ENCODE measurements at regions not wholly inside any gene's neighbourhood (a gene's known extent, or its start where the extent isn't known, plus 50 kb on each side); places are given as distances from the start of the nearest gene placed in this dataset.

DNA sequence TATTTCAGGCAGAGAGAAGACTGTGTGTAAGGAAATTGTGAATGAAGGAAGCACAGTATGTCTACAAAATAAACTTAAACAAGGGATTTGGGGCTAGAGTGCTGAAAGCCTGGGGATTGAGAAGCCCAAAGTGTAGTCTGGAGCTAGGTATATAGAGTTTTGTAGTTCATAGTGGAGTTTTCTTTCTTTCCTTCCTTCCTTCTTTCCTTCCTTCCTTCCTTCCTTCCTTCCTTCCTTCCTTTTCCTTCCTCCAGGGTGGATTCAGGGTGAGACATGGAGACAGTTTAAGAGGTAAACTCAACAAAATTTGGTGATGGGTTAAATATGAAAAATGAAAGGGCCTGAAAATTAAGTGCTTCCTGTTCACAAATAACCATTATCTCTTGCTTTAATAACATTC is 757.8 kb upstream of the CXADR start:
- DNase-seq: no peak
- H3K36me3 ChIP-seq (ENCODE audit: control insufficient read depth in 4 of 4, insufficient read depth in 4 of 4, low read length in 3 of 4): no peaks in the 10 kb centered on the region
- H3K4me1 ChIP-seq (ENCODE audit: control extremely low read depth in 1 of 4, control insufficient read depth in 4 of 4, insufficient read depth in 4 of 4, low read length in 3 of 4): no peaks in the 10 kb centered on the region
- no peak overlapping the region for H3K4me3 ChIP-seq (ENCODE audit: control insufficient read depth in 1 of 7, extremely low read depth in 1 of 7, insufficient read depth in 4 of 7, low read depth in 2 of 7, low read length in 6 of 7)
- CTCF ChIA-PET: no interaction called here
- H3K27ac ChIP-seq (ENCODE audit: insufficient read depth in 1 of 2, low read depth in 1 of 2, low read length in 2 of 2, poor library complexity in 1 of 2, severe bottlenecking in 2 of 2): no peak overlapping the region
- POLR2A ChIA-PET: no interaction called here
- no peaks in the 10 kb centered on the region for H3K27me3 ChIP-seq (replicated peaks in 2 of 5; ENCODE audit: control insufficient read depth in 4 of 5, insufficient read depth in 5 of 5, low read length in 4 of 5)
- H3K9me3 ChIP-seq (ENCODE audit: control extremely low read depth in 1 of 5, control insufficient read depth in 4 of 5, insufficient read depth in 2 of 5, low read depth in 1 of 5, low read length in 4 of 5): no peaks in the 10 kb centered on the region

DNA sequence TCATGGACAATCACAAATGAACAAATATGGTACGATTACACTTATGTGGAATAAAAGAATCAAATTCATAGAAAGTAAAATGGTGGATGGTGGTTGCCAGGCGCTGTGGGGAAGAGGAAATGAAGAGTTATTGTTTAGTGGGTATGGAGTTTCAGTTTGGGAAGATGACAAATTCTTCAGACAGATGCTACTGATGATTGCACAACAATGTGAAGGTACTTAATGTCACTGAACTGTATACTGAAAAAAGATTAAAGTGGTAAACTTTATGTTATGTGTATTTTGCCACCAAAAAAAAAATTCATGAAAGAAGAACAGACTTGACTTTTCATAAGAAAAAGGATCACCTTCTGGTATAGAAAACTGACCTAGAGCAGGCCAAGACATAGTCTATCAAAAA is 745.6 kb upstream of the CXADR start:
- Histone ChIP-seq H3K27ac (ENCODE audit: insufficient read depth in 1 of 2, low read depth in 1 of 2, low read length in 2 of 2, poor library complexity in 1 of 2, severe bottlenecking in 2 of 2) (no peak overlapping the region), H3K4me3 (ENCODE audit: control insufficient read depth in 1 of 7, extremely low read depth in 1 of 7, insufficient read depth in 4 of 7, low read depth in 2 of 7, low read length in 6 of 7) (no peak overlapping the region), H3K36me3 (ENCODE audit: control insufficient read depth in 4 of 4, insufficient read depth in 4 of 4, low read length in 3 of 4) (no peaks in the 10 kb centered on the region), H3K4me1 (ENCODE audit: control extremely low read depth in 1 of 4, control insufficient read depth in 4 of 4, insufficient read depth in 4 of 4, low read length in 3 of 4) (no peaks in the 10 kb centered on the region), H3K27me3 (replicated peaks in 2 of 5; ENCODE audit: control insufficient read depth in 4 of 5, insufficient read depth in 5 of 5, low read length in 4 of 5) (no peaks in the 10 kb centered on the region), H3K9me3 (ENCODE audit: control extremely low read depth in 1 of 5, control insufficient read depth in 4 of 5, insufficient read depth in 2 of 5, low read depth in 1 of 5, low read length in 4 of 5) (no peaks in the 10 kb centered on the region)
- POLR2A ChIA-PET: no interaction called here
- CTCF ChIA-PET: no interaction called here
- no peak for DNase-seq
- WGBS (ENCODE audit: insufficient coverage): no CpG with 5 or more reads among the region's 2 CpGs

- Histone ChIP-seq H3K36me3 (ENCODE audit: control insufficient read depth in 4 of 4, insufficient read depth in 4 of 4, low read length in 3 of 4) (no peaks in the 10 kb centered on the region), H3K9me3 (ENCODE audit: control extremely low read depth in 1 of 5, control insufficient read depth in 4 of 5, insufficient read depth in 2 of 5, low read depth in 1 of 5, low read length in 4 of 5) (no peaks in the 10 kb centered on the region), H3K4me3 (ENCODE audit: control insufficient read depth in 1 of 7, extremely low read depth in 1 of 7, insufficient read depth in 4 of 7, low read depth in 2 of 7, low read length in 6 of 7) (no peak overlapping the region), H3K27ac (ENCODE audit: insufficient read depth in 1 of 2, low read depth in 1 of 2, low read length in 2 of 2, poor library complexity in 1 of 2, severe bottlenecking in 2 of 2) (no peak overlapping the region), H3K27me3 (replicated peaks in 2 of 5; ENCODE audit: control insufficient read depth in 4 of 5, insufficient read depth in 5 of 5, low read length in 4 of 5) (no peaks in the 10 kb centered on the region), H3K4me1 (ENCODE audit: control extremely low read depth in 1 of 4, control insufficient read depth in 4 of 4, insufficient read depth in 4 of 4, low read length in 3 of 4) (no peaks in the 10 kb centered on the region)
- DNase-seq: no peak
- POLR2A ChIA-PET: no interaction called here
- 100% methylated on average over 1 of the region's 3 CpGs for WGBS (ENCODE audit: insufficient coverage)
- CTCF ChIA-PET: no interaction called here
Observed at GRCh38 chr21:16768096-16768495, 744.7 kb upstream of the CXADR start.

DNA sequence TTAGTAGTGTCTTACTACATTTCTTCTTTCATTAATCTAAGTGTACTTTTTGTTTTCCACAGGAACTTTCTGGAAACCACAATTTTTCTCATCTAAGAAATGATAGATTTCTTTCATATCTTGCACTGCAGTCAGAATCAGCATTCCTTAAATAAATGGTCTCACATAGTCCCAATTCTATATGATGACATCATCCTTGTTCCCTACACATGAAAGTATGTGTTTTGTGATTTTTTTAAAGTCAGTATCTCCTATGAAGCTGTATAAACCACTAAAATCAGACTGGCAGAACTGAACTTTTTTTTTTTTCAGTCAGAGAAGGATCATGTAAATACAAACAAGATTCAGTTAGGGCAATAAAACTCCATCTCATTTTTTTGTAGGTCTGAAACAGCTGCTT is 742.6 kb upstream of the CXADR start:
- H3K4me3 ChIP-seq (ENCODE audit: control insufficient read depth in 1 of 7, extremely low read depth in 1 of 7, insufficient read depth in 4 of 7, low read depth in 2 of 7, low read length in 6 of 7): no peak overlapping the region
- no peaks in the 10 kb centered on the region for H3K9me3 ChIP-seq (ENCODE audit: control extremely low read depth in 1 of 5, control insufficient read depth in 4 of 5, insufficient read depth in 2 of 5, low read depth in 1 of 5, low read length in 4 of 5)
- H3K27ac ChIP-seq (ENCODE audit: insufficient read depth in 1 of 2, low read depth in 1 of 2, low read length in 2 of 2, poor library complexity in 1 of 2, severe bottlenecking in 2 of 2): no peak overlapping the region
- H3K36me3 ChIP-seq (ENCODE audit: control insufficient read depth in 4 of 4, insufficient read depth in 4 of 4, low read length in 3 of 4): no peaks in the 10 kb centered on the region
- no peaks in the 10 kb centered on the region for H3K27me3 ChIP-seq (replicated peaks in 2 of 5; ENCODE audit: control insufficient read depth in 4 of 5, insufficient read depth in 5 of 5, low read length in 4 of 5)
- ChIA-PET POLR2A (no interaction called here), CTCF (no interaction called here)
- no peaks in the 10 kb centered on the region for H3K4me1 ChIP-seq (ENCODE audit: control extremely low read depth in 1 of 4, control insufficient read depth in 4 of 4, insufficient read depth in 4 of 4, low read length in 3 of 4)
- no peak for DNase-seq

- Histone ChIP-seq H3K4me3 (ENCODE audit: control insufficient read depth in 1 of 7, extremely low read depth in 1 of 7, insufficient read depth in 4 of 7, low read depth in 2 of 7, low read length in 6 of 7) (no peak overlapping the region), H3K9me3 (ENCODE audit: control extremely low read depth in 1 of 5, control insufficient read depth in 4 of 5, insufficient read depth in 2 of 5, low read depth in 1 of 5, low read length in 4 of 5) (no peaks in the 10 kb centered on the region), H3K4me1 (ENCODE audit: control extremely low read depth in 1 of 4, control insufficient read depth in 4 of 4, insufficient read depth in 4 of 4, low read length in 3 of 4) (no peaks in the 10 kb centered on the region), H3K27ac (ENCODE audit: insufficient read depth in 1 of 2, low read depth in 1 of 2, low read length in 2 of 2, poor library complexity in 1 of 2, severe bottlenecking in 2 of 2) (no peak overlapping the region), H3K27me3 (replicated peaks in 2 of 5; ENCODE audit: control insufficient read depth in 4 of 5, insufficient read depth in 5 of 5, low read length in 4 of 5) (no peaks in the 10 kb centered on the region), H3K36me3 (ENCODE audit: control insufficient read depth in 4 of 4, insufficient read depth in 4 of 4, low read length in 3 of 4) (no peaks in the 10 kb centered on the region)
- no peak for DNase-seq
- ChIA-PET POLR2A (no interaction called here), CTCF (no interaction called here)
- no CpG with 5 or more reads among the region's 1 CpG for WGBS (ENCODE audit: insufficient coverage)
Observed at GRCh38 chr21:16773206-16773605, 739.6 kb upstream of the CXADR start.

- no peak for DNase-seq
- WGBS (ENCODE audit: insufficient coverage): 72% methylated on average over 3 of the region's 5 CpGs
- Histone ChIP-seq H3K4me3 (ENCODE audit: control insufficient read depth in 1 of 7, extremely low read depth in 1 of 7, insufficient read depth in 4 of 7, low read depth in 2 of 7, low read length in 6 of 7) (no peak overlapping the region), H3K36me3 (ENCODE audit: control insufficient read depth in 4 of 4, insufficient read depth in 4 of 4, low read length in 3 of 4) (no peaks in the 10 kb centered on the region), H3K27ac (ENCODE audit: insufficient read depth in 1 of 2, low read depth in 1 of 2, low read length in 2 of 2, poor library complexity in 1 of 2, severe bottlenecking in 2 of 2) (no peak overlapping the region), H3K4me1 (ENCODE audit: control extremely low read depth in 1 of 4, control insufficient read depth in 4 of 4, insufficient read depth in 4 of 4, low read length in 3 of 4) (no peaks in the 10 kb centered on the region), H3K27me3 (replicated peaks in 2 of 5; ENCODE audit: control insufficient read depth in 4 of 5, insufficient read depth in 5 of 5, low read length in 4 of 5) (no peaks in the 10 kb centered on the region), H3K9me3 (ENCODE audit: control extremely low read depth in 1 of 5, control insufficient read depth in 4 of 5, insufficient read depth in 2 of 5, low read depth in 1 of 5, low read length in 4 of 5) (no peaks in the 10 kb centered on the region)
- CTCF ChIA-PET: no interaction called here
- POLR2A ChIA-PET: no interaction called here
Observed at GRCh38 chr21:16775076-16775475, 737.8 kb upstream of the CXADR start.

GRCh38 chr21:16777041-16777720 is 735.7 kb upstream of the CXADR start:
- Histone ChIP-seq H3K36me3 (ENCODE audit: control insufficient read depth in 4 of 4, insufficient read depth in 4 of 4, low read length in 3 of 4) (no peaks in the 10 kb centered on the region), H3K27ac (ENCODE audit: insufficient read depth in 1 of 2, low read depth in 1 of 2, low read length in 2 of 2, poor library complexity in 1 of 2, severe bottlenecking in 2 of 2) (no peak overlapping the region), H3K4me3 (ENCODE audit: control insufficient read depth in 1 of 7, extremely low read depth in 1 of 7, insufficient read depth in 4 of 7, low read depth in 2 of 7, low read length in 6 of 7) (no peak overlapping the region), H3K9me3 (ENCODE audit: control extremely low read depth in 1 of 5, control insufficient read depth in 4 of 5, insufficient read depth in 2 of 5, low read depth in 1 of 5, low read length in 4 of 5) (no peaks in the 10 kb centered on the region), H3K27me3 (replicated peaks in 2 of 5; ENCODE audit: control insufficient read depth in 4 of 5, insufficient read depth in 5 of 5, low read length in 4 of 5) (no peaks in the 10 kb centered on the region), H3K4me1 (ENCODE audit: control extremely low read depth in 1 of 4, control insufficient read depth in 4 of 4, insufficient read depth in 4 of 4, low read length in 3 of 4) (no peaks in the 10 kb centered on the region)
- ChIA-PET POLR2A (no interaction called here), CTCF (no interaction called here)
- WGBS (ENCODE audit: insufficient coverage): 94% methylated on average over 2 of the region's 6 CpGs
- DNase-seq: no peak
